ENCODE measurements at regions not wholly inside any gene's neighbourhood (a gene's known extent, or its start where the extent isn't known, plus 50 kb on each side); places are given as distances from the start of the nearest gene placed in this dataset. TPM values are rescaled to one million over a fixed set of nuclear protein-coding genes. Genes with fewer than 3 reads are reported as not detected.

- Mint-ChIP-seq H3K9me3 (no peaks in the 10 kb centered on the region), H3K4me3 (no peak overlapping the region), H3K36me3 (no peaks in the 10 kb centered on the region), H3K27ac (no peak overlapping the region), H3K27me3 (no peaks in the 10 kb centered on the region), H3K4me1 (no peaks in the 10 kb centered on the region)
- DNase-seq, result no peak
- POLR2A ChIA-PET, result no interaction called here
- no peak for ATAC-seq (ENCODE audit: low read depth)
These were observed 118.8 kb upstream of the CDH19 start for GRCh38 chr18:66722671-66723070.

DNA sequence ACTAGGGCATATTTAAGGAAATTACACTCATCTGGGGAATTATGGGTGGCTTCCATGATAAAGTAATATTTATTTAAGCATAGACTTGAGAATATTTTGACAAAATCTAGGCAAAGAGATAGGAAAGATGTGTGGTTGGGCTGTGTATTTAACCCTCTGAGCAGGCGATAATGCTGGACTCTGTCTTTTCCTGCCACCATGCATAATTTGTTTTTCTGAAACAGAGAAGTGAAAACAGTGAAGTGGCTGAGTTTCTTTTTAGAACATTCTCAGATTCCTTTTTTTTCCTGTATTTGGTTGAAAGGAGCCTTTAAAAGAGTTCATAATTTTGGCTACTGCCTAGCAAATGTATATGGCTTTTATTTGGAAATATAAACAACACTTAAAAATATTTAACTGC lies 104.8 kb upstream of the CDH19 start:
- H3K36me3 Mint-ChIP-seq, result no peaks in the 10 kb centered on the region
- H3K4me3 Mint-ChIP-seq, result no peak overlapping the region
- no peaks in the 10 kb centered on the region for H3K9me3 Mint-ChIP-seq
- POLR2A ChIA-PET, result no interaction called here
- no peaks in the 10 kb centered on the region for H3K4me1 Mint-ChIP-seq
- ATAC-seq (ENCODE audit: low read depth) (no peak), DNase-seq (no peak)
- H3K27me3 Mint-ChIP-seq, result no peaks in the 10 kb centered on the region
- H3K27ac Mint-ChIP-seq, result no peak overlapping the region

- no peak overlapping the region for H3K27ac Mint-ChIP-seq
- no peaks in the 10 kb centered on the region for H3K4me1 Mint-ChIP-seq
- DNase-seq (no peak), ATAC-seq (ENCODE audit: low read depth) (no peak)
- no peaks in the 10 kb centered on the region for H3K27me3 Mint-ChIP-seq
- H3K4me3 Mint-ChIP-seq, result no peak overlapping the region
- POLR2A ChIA-PET, result no interaction called here
- H3K36me3 Mint-ChIP-seq, result no peaks in the 10 kb centered on the region
- H3K9me3 Mint-ChIP-seq, result no peaks in the 10 kb centered on the region
These were observed 103.6 kb upstream of the CDH19 start for GRCh38 chr18:66707473-66707872.

DNA sequence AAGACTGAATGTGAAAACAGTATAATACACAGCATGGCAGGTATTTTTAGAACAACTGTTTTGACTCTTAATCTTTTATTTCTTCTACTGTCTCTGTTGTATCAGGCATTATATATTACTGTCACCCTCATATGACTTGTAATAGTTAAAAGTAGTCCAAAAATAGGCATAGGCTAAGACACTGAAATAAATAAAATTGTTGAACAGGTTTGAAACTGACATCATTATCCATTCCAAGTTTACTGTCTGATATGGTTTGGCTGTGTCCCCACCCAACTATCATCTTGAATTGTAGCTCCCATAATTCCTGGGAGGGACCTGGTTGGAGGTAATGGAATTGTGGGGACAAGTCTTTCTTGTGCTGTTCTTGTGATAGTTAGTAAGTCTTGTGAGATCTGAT lies 91.4 kb upstream of the CDH19 start:
- Mint-ChIP-seq H3K4me1 (no peaks in the 10 kb centered on the region), H3K9me3 (no peaks in the 10 kb centered on the region), H3K36me3 (no peaks in the 10 kb centered on the region), H3K27me3 (no peaks in the 10 kb centered on the region), H3K4me3 (no peak overlapping the region), H3K27ac (no peak overlapping the region)
- ATAC-seq (ENCODE audit: low read depth) (no peak), DNase-seq (no peak)
- POLR2A ChIA-PET, result no interaction called here

DNA sequence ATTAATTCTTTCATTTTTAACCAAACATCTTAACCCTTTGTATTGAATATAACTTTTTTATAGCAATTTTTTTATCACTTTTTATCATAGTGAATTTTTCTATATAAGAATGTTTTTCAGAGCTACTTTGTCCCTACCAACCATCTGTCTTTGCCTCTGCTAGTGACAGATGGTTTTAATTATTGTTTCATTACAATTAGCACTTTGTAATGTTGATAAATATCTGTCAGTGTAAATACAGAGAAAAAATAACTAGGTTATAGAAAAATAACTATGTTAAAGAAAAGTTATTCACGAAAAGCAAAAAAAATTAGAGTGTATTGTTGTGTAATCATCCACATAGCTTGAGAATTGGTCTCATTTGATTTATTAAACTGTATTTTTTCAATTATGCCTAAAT lies 91.0 kb upstream of the CDH19 start:
- Mint-ChIP-seq H3K9me3 (no peaks in the 10 kb centered on the region), H3K36me3 (no peaks in the 10 kb centered on the region), H3K4me1 (no peaks in the 10 kb centered on the region), H3K27ac (no peak overlapping the region), H3K4me3 (no peak overlapping the region), H3K27me3 (no peaks in the 10 kb centered on the region)
- ATAC-seq (ENCODE audit: low read depth) (no peak), DNase-seq (no peak)
- POLR2A ChIA-PET, result no interaction called here

- Mint-ChIP-seq H3K36me3 (no peaks in the 10 kb centered on the region), H3K4me3 (no peak overlapping the region), H3K4me1 (no peaks in the 10 kb centered on the region), H3K27me3 (no peaks in the 10 kb centered on the region), H3K27ac (no peak overlapping the region), H3K9me3 (no peaks in the 10 kb centered on the region)
- POLR2A ChIA-PET, result no interaction called here
- DNase-seq, result no peak
- ATAC-seq (ENCODE audit: low read depth), result no peak
These were observed 83.7 kb upstream of the CDH19 start for GRCh38 chr18:66687635-66688034.

- no peaks in the 10 kb centered on the region for H3K27me3 Mint-ChIP-seq
- no peak overlapping the region for H3K27ac Mint-ChIP-seq
- H3K9me3 Mint-ChIP-seq, result no peaks in the 10 kb centered on the region
- no peaks in the 10 kb centered on the region for H3K4me1 Mint-ChIP-seq
- H3K36me3 Mint-ChIP-seq, result no peaks in the 10 kb centered on the region
- no peak overlapping the region for H3K4me3 Mint-ChIP-seq
- ATAC-seq (ENCODE audit: low read depth) (no peak), DNase-seq (no peak)
- POLR2A ChIA-PET, result no interaction called here
These were observed 79.0 kb upstream of the CDH19 start for GRCh38 chr18:66682855-66683322.

GRCh38 chr18:66676699-66677098 lies 72.8 kb upstream of the CDH19 start:
- Mint-ChIP-seq H3K36me3 (no peaks in the 10 kb centered on the region), H3K27ac (no peak overlapping the region), H3K4me1 (no peaks in the 10 kb centered on the region), H3K4me3 (no peak overlapping the region), H3K9me3 (no peaks in the 10 kb centered on the region), H3K27me3 (no peaks in the 10 kb centered on the region)
- DNase-seq, result no peak
- no peak for ATAC-seq (ENCODE audit: low read depth)
- POLR2A ChIA-PET, result no interaction called here

- ATAC-seq (ENCODE audit: low read depth), result no peak
- POLR2A ChIA-PET, result no interaction called here
- Mint-ChIP-seq H3K27ac (no peak overlapping the region), H3K27me3 (no peaks in the 10 kb centered on the region), H3K9me3 (no peaks in the 10 kb centered on the region), H3K4me3 (no peak overlapping the region), H3K36me3 (no peaks in the 10 kb centered on the region), H3K4me1 (no peaks in the 10 kb centered on the region)
- DNase-seq, result no peak
These were observed 70.4 kb upstream of the CDH19 start for GRCh38 chr18:66674286-66674685.

DNA sequence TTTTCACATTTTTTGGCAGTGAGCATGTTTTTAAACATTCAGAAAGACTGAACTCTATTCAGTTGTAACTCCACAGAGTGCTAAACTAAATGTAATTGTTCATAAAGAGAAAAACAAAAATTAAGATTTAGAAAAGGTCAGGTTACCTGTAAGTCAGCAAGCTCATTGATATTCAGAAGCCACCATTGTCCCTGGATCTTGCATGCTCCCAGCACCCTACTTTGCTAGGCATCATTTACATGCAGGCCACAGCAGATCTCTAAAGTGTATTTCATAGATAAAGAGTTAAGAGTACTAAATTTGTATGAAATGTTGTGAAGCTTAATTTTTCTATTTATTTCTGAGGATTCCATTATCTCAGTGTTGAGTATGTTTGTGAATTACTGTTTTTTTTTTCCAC lies 64.8 kb upstream of the CDH19 start:
- Mint-ChIP-seq H3K27me3 (no peaks in the 10 kb centered on the region), H3K27ac (no peak overlapping the region), H3K9me3 (no peaks in the 10 kb centered on the region), H3K4me3 (no peak overlapping the region), H3K36me3 (no peaks in the 10 kb centered on the region), H3K4me1 (no peaks in the 10 kb centered on the region)
- POLR2A ChIA-PET, result no interaction called here
- DNase-seq (no peak), ATAC-seq (ENCODE audit: low read depth) (no peak)

- ATAC-seq (ENCODE audit: low read depth), result no peak
- Mint-ChIP-seq H3K9me3 (no peaks in the 10 kb centered on the region), H3K27me3 (no peaks in the 10 kb centered on the region), H3K4me3 (no peak overlapping the region), H3K27ac (no peak overlapping the region), H3K4me1 (no peaks in the 10 kb centered on the region), H3K36me3 (no peaks in the 10 kb centered on the region)
- no peak for DNase-seq
- POLR2A ChIA-PET, result no interaction called here
These were observed 58.7 kb upstream of the CDH19 start for GRCh38 chr18:66662632-66663031.

DNA sequence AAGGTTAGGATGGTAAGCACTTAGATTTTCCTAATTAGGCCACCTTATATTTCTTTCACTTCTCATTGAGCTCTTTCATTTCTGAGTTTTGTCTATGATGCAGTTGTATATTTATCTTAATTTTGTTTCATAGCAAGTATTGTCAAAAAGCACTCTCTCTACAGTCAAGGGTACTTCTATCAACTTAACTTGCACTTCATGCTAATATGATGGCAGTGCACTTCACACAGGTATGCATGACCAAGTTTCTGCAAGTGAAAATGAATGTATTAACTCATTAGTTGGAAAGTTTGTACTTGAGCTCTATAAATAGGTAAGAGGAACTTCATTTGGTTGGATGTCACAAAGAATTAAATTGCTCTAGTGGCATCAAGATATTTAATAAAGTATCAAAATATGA lies 51.5 kb upstream of the CDH19 start:
- Mint-ChIP-seq H3K27ac (no peak overlapping the region), H3K36me3 (no peaks in the 10 kb centered on the region), H3K27me3 (no peaks in the 10 kb centered on the region), H3K4me1 (no peaks in the 10 kb centered on the region), H3K9me3 (no peaks in the 10 kb centered on the region), H3K4me3 (no peak overlapping the region)
- DNase-seq (no peak), ATAC-seq (ENCODE audit: low read depth) (no peak)
- POLR2A ChIA-PET, result no interaction called here

Small RNA genes in the stretch of these regions (microRNA-seq; reads per million reads assigned to microRNA genes)
- gene MIR5011, result not detected

Data from activated naive CD8-positive, alpha-beta T cell treated with anti-CD3 and anti-CD28 coated beads, Interleukin-2, amount 10 ng/mL, durations not matched to agents 7 days and 5 days (primary cell).